Motor neuron (in vitro differentiated cells): ENCODE measurements at regions not wholly inside any gene's neighbourhood (a gene's known extent, or its start where the extent isn't known, plus 50 kb on each side); places are given as distances from the start of the nearest gene placed in this dataset.
A peak's percentile ranks its signal among the peaks of the same experiment; 100 is the strongest.

Experiments
- ATAC-seq, 8 experiments: fragments of 200-7000 bp; cut with Tn5 transposase; replicated peaks in 6 of 8; 2 replicates each; pipeline ENCODE4 v1.8.0; 2021; ENCODE audit warnings: mild to moderate bottlenecking in 8 of 8, moderate library complexity in 8 of 8
- H3K27ac ChIP-seq, 2 donors: fragments of 250-450 bp; sonication (Bioruptor Pico); 2 replicates each; pipeline ENCODE4 v1.9.0; 2021; ENCODE audit warnings: antibody characterized with exemption in 2 of 2, mild to moderate bottlenecking in 2 of 2, moderate library complexity in 1 of 2
- H3K4me1 ChIP-seq, 2 donors: fragments of 250-450 bp; sonication (Bioruptor Pico); replicated peaks in 1 of 2; 2 replicates each; pipeline ENCODE4 v1.6.1; 2021; ENCODE audit warnings: antibody characterized with exemption in 2 of 2, mild to moderate bottlenecking in 2 of 2, moderate library complexity in 1 of 2
- H3K4me3 ChIP-seq, 5 donors: fragments of 250-450 bp; sonication (Bioruptor Pico); 2 replicates each; pipeline ENCODE4 v1.9.0; 2021; ENCODE audit warnings: antibody characterized with exemption in 5 of 5, mild to moderate bottlenecking in 5 of 5, moderate library complexity in 4 of 5
- WGBS, 10 experiments: fragments of 450-650 bp; shearing (Covaris generic); methylation state at CpG; one replicate each; pipeline ENCODE4 v1.0.0; 2022; 5-methylcytosine and 5-hydroxymethylcytosine counted together
- in situ Hi-C, 9 experiments: fragments of 400-800 bp; cut with MboI; loops; one replicate each; pipeline ENCODE4 v1.15.0; 2021; ENCODE audit warnings: low sequenced_read_pairs in 9 of 9, low pct_unique_long_range_greater_than_20kb in 2 of 9; ENCODE audit not compliant: unreplicated experiment in 9 of 9

GRCh38 chr7:21253740-21254687, 173.9 kb upstream of the SP4 start:
- peak; percentile 81 to 100 (median 97) for ATAC-seq
- no peak overlapping the region for H3K27ac ChIP-seq
- WGBS, 10 experiments, result 1 to 31% (median 16%) methylated on average over 7 to 16 of the region's 18 CpGs
- peaks cover 34 to 49% of the 10 kb centered on the region in 2 donors for H3K4me1 ChIP-seq
- in situ Hi-C loops, result loop anchor here (10.0 to 25.0 kb wide), 7 partner anchors 233 to 508 kb away; partner anchors contain the start of gene SP8 (in 4 of the 9)
- peak overlapping the region in 3 of 5 donors; percentile 7 to 20 (median 7) for H3K4me3 ChIP-seq

DNA sequence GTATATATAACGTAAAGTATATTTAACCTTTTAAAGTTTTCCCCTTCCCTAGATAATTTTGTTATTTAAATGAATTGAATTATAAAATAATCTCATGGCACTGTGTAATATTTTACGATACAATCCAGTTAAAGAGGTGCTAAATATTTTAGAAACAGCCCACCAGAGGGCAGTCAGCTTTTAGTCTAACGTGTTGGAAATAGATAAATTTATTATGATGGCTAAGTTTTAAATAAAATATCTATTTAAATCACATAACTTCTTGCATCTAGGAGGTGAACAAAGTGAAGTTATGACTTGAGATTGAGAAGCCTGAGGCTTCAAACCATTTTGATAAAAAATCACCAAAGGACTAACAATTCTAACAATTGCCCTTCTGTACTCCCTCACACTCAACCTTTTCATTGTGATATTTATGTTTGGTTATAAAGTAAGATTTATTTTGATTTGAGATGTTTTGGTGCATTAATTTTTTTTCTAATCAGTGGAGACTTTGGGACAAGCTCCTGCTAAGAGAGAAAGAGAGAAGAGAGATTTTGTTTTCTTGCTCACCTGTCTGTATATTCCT, 171.5 kb upstream of the SP4 start:
- H3K4me1 ChIP-seq, result peaks cover 16 to 33% of the 10 kb centered on the region in 2 donors
- no peak for ATAC-seq
- in situ Hi-C loops, result loop anchor here (10.0 to 25.0 kb wide), 7 partner anchors 231 to 506 kb away; partner anchors contain the start of gene SP8 (in 4 of the 9)

GRCh38 chr7:21260939-21261338, 166.9 kb upstream of the SP4 start:
- in situ Hi-C loops, result loop anchor here in 8 of 9 experiments (10.0 to 25.0 kb wide), 5 partner anchors 226 to 504 kb away; partner anchors contain the start of gene SP8 (in 3 of the 8)

More for the DNA sequence above, 171.5 kb upstream of the SP4 start:
- WGBS, 10 experiments, result 0 to 54% (median 23%) methylated on average over 2 to 3 of the region's 3 CpGs
- Histone ChIP-seq H3K4me3 (no peak overlapping the region), H3K27ac (no peak overlapping the region)

GRCh38 chr7:21261627-21262594, 166.0 kb upstream of the SP4 start:
- H3K4me1 ChIP-seq, result peaks cover 6 to 14% of the 10 kb centered on the region in 2 donors
- WGBS, 10 experiments, result 0 to 61% (median 39%) methylated on average over 3 to 7 of the region's 9 CpGs
- H3K27ac ChIP-seq, result no peak overlapping the region
- H3K4me3 ChIP-seq, result no peak overlapping the region
- in situ Hi-C loops, result loop anchor here in 8 of 9 experiments (10.0 to 25.0 kb wide), 5 partner anchors 225 to 503 kb away; partner anchors contain the start of gene SP8 (in 3 of the 8)
- ATAC-seq, result peak; percentile 58 to 98 (median 94)

More at GRCh38 chr7:21260939-21261338, 166.9 kb upstream of the SP4 start:
- no peak for ATAC-seq
- WGBS, 10 experiments, result 0 to 30% (median 0%) methylated on average over 1 of the region's 1 CpG; no CpG with 5 or more reads in 4 of the 10 experiments
- no peak overlapping the region for H3K4me3 ChIP-seq
- peaks cover 6 to 14% of the 10 kb centered on the region in 2 donors for H3K4me1 ChIP-seq
- no peak overlapping the region for H3K27ac ChIP-seq

GRCh38 chr7:21269021-21269420, 158.9 kb upstream of the SP4 start:
- WGBS, 10 experiments, result 3 to 94% (median 76%) methylated on average over 2 to 4 of the region's 4 CpGs; no CpG with 5 or more reads in 1 of the 10 experiments
- Histone ChIP-seq H3K4me1 (no peaks in the 10 kb centered on the region), H3K27ac (no peak overlapping the region), H3K4me3 (no peak overlapping the region)
- ATAC-seq, result no peak
- in situ Hi-C loops, result loop anchor here in 8 of 9 experiments (10.0 to 25.0 kb wide), 5 partner anchors 218 to 496 kb away; partner anchors contain the start of gene SP8 (in 3 of the 8)

GRCh38 chr7:21276471-21277035, 151.3 kb upstream of the SP4 start:
- no peak for ATAC-seq
- Histone ChIP-seq H3K4me3 (no peak overlapping the region), H3K27ac (no peak overlapping the region), H3K4me1 (no peaks in the 10 kb centered on the region)
- in situ Hi-C loops, result no loop called here
- 0 to 80% (median 60%) methylated on average over 1 to 4 of the region's 5 CpGs; no CpG with 5 or more reads in 1 of the 10 experiments for WGBS, 10 experiments

- in situ Hi-C loops, result no loop called here
- H3K4me3 ChIP-seq, result no peak overlapping the region
- H3K27ac ChIP-seq, result no peak overlapping the region
- H3K4me1 ChIP-seq, result no peaks in the 10 kb centered on the region
- ATAC-seq, result no peak
- WGBS, 10 experiments, result 63 to 100% (median 90%) methylated on average over 1 to 3 of the region's 3 CpGs; no CpG with 5 or more reads in 3 of the 10 experiments
Observed at GRCh38 chr7:21278944-21279343, 148.9 kb upstream of the SP4 start.

GRCh38 chr7:21281193-21281592, 146.7 kb upstream of the SP4 start:
- ATAC-seq, result peak in 2 of 8 experiments; percentile 38 to 40
- H3K4me3 ChIP-seq, result no peak overlapping the region
- no peaks in the 10 kb centered on the region for H3K4me1 ChIP-seq
- in situ Hi-C loops, result no loop called here
- no peak overlapping the region for H3K27ac ChIP-seq

- no peaks in the 10 kb centered on the region for H3K4me1 ChIP-seq
Observed at GRCh38 chr7:21293771-21294170, 134.1 kb upstream of the SP4 start.

GRCh38 chr7:21299766-21300165, 128.1 kb upstream of the SP4 start:
- no peak overlapping the region for H3K27ac ChIP-seq
- peaks cover 8 to 13% of the 10 kb centered on the region in 2 donors for H3K4me1 ChIP-seq
- ATAC-seq, result no peak
- 25 to 100% (median 87%) methylated on average over 4 to 5 of the region's 5 CpGs; no CpG with 5 or more reads in 1 of the 10 experiments for WGBS, 10 experiments
- no peak overlapping the region for H3K4me3 ChIP-seq
- in situ Hi-C loops, result no loop called here

More at GRCh38 chr7:21293771-21294170, 134.1 kb upstream of the SP4 start:
- no peak overlapping the region for H3K27ac ChIP-seq
- ATAC-seq, result no peak
- no peak overlapping the region for H3K4me3 ChIP-seq
- in situ Hi-C loops, result no loop called here
- 7 to 94% (median 89%) methylated on average over 2 to 3 of the region's 3 CpGs; no CpG with 5 or more reads in 3 of the 10 experiments for WGBS, 10 experiments

GRCh38 chr7:21300692-21301091, 127.2 kb upstream of the SP4 start:
- Histone ChIP-seq H3K27ac (no peak overlapping the region), H3K4me1 (peaks cover 13 to 20% of the 10 kb centered on the region in 2 donors), H3K4me3 (no peak overlapping the region)
- ATAC-seq, result no peak
- 10 to 100% (median 83%) methylated on average over 1 to 2 of the region's 2 CpGs for WGBS, 10 experiments
- in situ Hi-C loops, result no loop called here
